Mesendoderm (in vitro differentiated cells): ENCODE measurements at regions not wholly inside any gene's neighbourhood (a gene's known extent, or its start where the extent isn't known, plus 50 kb on each side); places are given as distances from the start of the nearest gene placed in this dataset.

Experiments
- DNase-seq: peaks from one replicate; pipeline ENCODE4 v3.0.0; 2013
- H2AK5ac ChIP-seq: 2 replicates; pipeline ENCODE4 v1.6.1; 2013; ENCODE audit warnings: low read length, inconsistent platforms
- H2BK120ac ChIP-seq: 2 replicates; pipeline ENCODE4 v1.6.1; 2013; ENCODE audit warnings: low read depth, mild to moderate bottlenecking, low read length, moderate library complexity, mixed read lengths
- H2BK15ac ChIP-seq: replicated peaks from 2 replicates; pipeline ENCODE4 v1.6.1; 2013; ENCODE audit warnings: low read depth, mild to moderate bottlenecking, moderate library complexity
- H2BK5ac ChIP-seq: 2 replicates; pipeline ENCODE4 v1.6.1; 2013; ENCODE audit warnings: low read length, inconsistent platforms
- H3K18ac ChIP-seq: 2 replicates; pipeline ENCODE4 v1.6.1; 2013; ENCODE audit warnings: mild to moderate bottlenecking, low read length, mixed read lengths
- H3K23ac ChIP-seq: one replicate; pipeline ENCODE4 v1.6.1; 2013; ENCODE audit warnings: low read length
- H3K27ac ChIP-seq: 2 replicates; pipeline ENCODE4 v1.5.1; 2013; ENCODE audit warnings: low read depth, mild to moderate bottlenecking, inconsistent platforms, low read length, moderate library complexity
- H3K27me3 ChIP-seq: 2 replicates; pipeline ENCODE4 v1.6.1; 2013; ENCODE audit warnings: low read length, control low read depth, mild to moderate bottlenecking, inconsistent platforms; ENCODE audit not compliant: insufficient read depth, poor library complexity
- H3K36me3 ChIP-seq: 2 replicates; pipeline ENCODE4 v1.6.1; 2013; ENCODE audit warnings: low read length, inconsistent platforms; ENCODE audit not compliant: control insufficient read depth, insufficient read depth
- H3K4ac ChIP-seq: one replicate; pipeline ENCODE4 v1.6.1; 2013; ENCODE audit warnings: low read depth, mild to moderate bottlenecking, low read length, moderate library complexity
- H3K4me1 ChIP-seq: 2 replicates; pipeline ENCODE4 v1.6.1; 2013; ENCODE audit warnings: low read depth, low read length, inconsistent platforms; ENCODE audit not compliant: control insufficient read depth
- H3K4me2 ChIP-seq: 2 replicates; pipeline ENCODE4 v1.6.1; 2013; ENCODE audit warnings: low read length
- H3K4me3 ChIP-seq: 2 replicates; pipeline ENCODE4 v1.5.1; 2013; ENCODE audit warnings: mild to moderate bottlenecking, low read length
- H3K56ac ChIP-seq: one replicate; pipeline ENCODE4 v1.6.1; 2013; ENCODE audit warnings: low read length
- H3K79me1 ChIP-seq: 2 replicates; pipeline ENCODE4 v1.6.1; 2013; ENCODE audit warnings: low read length, inconsistent platforms
- H3K79me2 ChIP-seq: 2 replicates; pipeline ENCODE4 v1.6.1; 2013; ENCODE audit warnings: mild to moderate bottlenecking, low read length; ENCODE audit not compliant: control insufficient read depth, insufficient read depth
- H3K9ac ChIP-seq: 2 replicates; pipeline ENCODE4 v1.6.1; 2013; ENCODE audit warnings: low read length, inconsistent platforms
- H4K5ac ChIP-seq: one replicate; pipeline ENCODE4 v1.6.1; 2013; ENCODE audit warnings: low read length
- H4K8ac ChIP-seq: one replicate; pipeline ENCODE4 v1.6.1; 2013; ENCODE audit warnings: low read depth, mild to moderate bottlenecking, control low read depth, low read length, moderate library complexity
- WGBS: extraction: QIAGEN DNeasy Blood & Tissue Kit; methylation state at CpG from one replicate; pipeline ENCODE4 v1.1.7; 2013; ENCODE audit warnings: low lambda C conversion rate, missing lambda C conversion rate; ENCODE audit not compliant: insufficient coverage; ENCODE audit errors: extremely low coverage; 5-methylcytosine and 5-hydroxymethylcytosine counted together

DNA sequence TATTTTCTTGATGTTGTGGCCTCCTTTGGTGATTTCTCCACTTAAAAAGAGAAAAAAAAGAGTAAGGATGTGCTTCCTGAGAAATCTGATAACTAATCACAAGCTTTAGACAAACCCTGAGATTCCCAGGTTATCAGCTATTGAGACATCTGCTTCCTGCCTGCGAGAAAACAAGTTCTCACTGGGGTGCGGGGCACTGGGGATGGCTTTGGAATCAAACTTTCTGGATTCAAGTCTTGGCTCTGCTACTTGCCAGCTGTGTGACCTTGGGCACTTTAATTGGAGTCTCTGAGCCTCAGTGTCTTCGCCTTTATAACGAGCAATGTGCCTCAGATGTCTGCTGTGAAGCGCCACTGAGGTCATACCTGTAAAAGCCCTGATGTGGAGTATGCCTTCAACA is 152.5 kb upstream of the NAV2 start:
- Histone ChIP-seq H3K9ac (no peak overlapping the region), H3K4me2 (no peak overlapping the region), H3K4me1 (peaks cover 4% of the 10 kb centered on the region), H3K79me2 (no peaks in the 10 kb centered on the region), H3K23ac (no peak overlapping the region), H3K4ac (no peak overlapping the region), H3K18ac (no peak overlapping the region), H3K56ac (no peak overlapping the region), H3K79me1 (no peaks in the 10 kb centered on the region), H2BK120ac (no peak overlapping the region), H3K4me3 (no peak overlapping the region), H3K27me3 (no peaks in the 10 kb centered on the region), H4K8ac (no peak overlapping the region), H2BK5ac (no peak overlapping the region), H3K27ac (no peak overlapping the region), H2AK5ac (no peak overlapping the region), H4K5ac (no peak overlapping the region), H3K36me3 (no peaks in the 10 kb centered on the region), H2BK15ac (no peak overlapping the region)
- no CpG with 5 or more reads among the region's 5 CpGs for whole genome bisulfite sequencing
- peak; percentile 78 for DNase-seq

DNA sequence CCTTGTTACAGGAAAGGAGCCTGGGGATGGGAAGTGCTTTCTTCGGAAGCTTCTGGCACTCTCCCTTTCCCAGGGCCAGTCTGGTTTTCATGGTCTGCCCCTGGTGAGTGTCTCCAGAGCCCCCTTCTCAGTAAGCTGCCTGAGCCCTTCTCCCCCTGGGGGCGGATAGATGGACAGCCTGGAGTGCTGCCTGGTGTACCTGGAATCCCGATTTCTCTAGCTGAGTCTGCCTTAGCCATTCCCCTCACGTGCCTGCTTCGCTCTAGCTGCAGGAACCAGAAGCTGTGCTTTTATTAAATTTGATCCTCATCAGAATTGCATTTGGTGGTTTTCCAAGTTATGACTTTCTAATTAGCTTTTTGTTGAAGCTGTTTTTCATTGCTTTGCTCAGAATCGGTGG is 152.9 kb upstream of the NAV2 start:
- Histone ChIP-seq H3K36me3 (no peaks in the 10 kb centered on the region), H3K79me2 (no peaks in the 10 kb centered on the region), H2BK15ac (no peak overlapping the region), H2BK120ac (no peak overlapping the region), H3K9ac (peak overlapping the region; percentile 11), H3K4ac (peak overlapping the region; percentile 17), H2BK5ac (peak overlapping the region; percentile 73), H4K8ac (no peak overlapping the region), H3K56ac (peak overlapping the region; percentile 74), H3K27me3 (no peaks in the 10 kb centered on the region), H3K4me1 (peaks cover 4% of the 10 kb centered on the region), H3K4me2 (no peak overlapping the region), H2AK5ac (no peak overlapping the region), H3K79me1 (no peaks in the 10 kb centered on the region), H3K18ac (peak overlapping the region; percentile 13), H3K4me3 (no peak overlapping the region), H3K23ac (no peak overlapping the region), H4K5ac (no peak overlapping the region), H3K27ac (no peak overlapping the region)
- DNase-seq: peak; percentile 65
- WGBS: no CpG with 5 or more reads among the region's 6 CpGs

DNA sequence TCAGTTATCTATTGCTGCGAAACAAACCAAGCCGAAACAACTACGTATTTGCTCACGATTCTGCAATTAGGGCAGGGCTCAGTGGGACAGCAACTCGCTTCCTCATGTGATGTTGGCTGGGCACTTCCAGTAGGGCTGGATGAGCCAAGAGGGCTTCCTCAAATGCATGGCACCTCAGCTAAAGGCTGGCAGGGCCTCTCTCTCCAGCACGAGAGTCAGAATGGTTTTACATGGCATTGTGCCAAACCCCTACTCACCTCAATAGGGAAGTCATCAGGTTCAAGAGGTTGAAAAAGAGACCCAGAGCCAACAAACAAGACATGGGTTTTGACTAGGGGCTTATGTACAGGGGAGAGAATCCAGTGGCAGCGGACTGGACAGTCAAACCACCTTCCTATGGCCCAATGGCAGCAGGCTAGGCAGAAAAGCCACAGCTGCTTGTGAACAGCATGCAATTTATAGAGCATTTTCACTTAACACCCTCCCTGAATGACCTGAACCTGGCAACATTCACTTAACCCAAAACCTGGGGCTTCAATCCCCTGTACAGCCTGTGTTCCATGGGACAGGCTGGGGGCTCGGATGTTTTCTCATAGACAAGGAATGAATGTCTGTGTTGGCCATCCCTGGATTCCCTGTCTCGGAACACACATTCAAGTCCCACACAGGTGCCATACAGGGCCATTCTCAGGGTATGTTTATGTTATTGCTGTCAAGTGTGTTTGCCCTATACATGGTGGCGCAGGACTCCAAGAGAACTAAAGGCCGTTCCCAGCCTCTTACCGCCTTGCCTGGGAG is 154.2 kb upstream of the NAV2 start:
- Histone ChIP-seq H3K4ac (no peak overlapping the region), H3K27ac (no peak overlapping the region), H2BK120ac (no peak overlapping the region), H3K18ac (peak overlapping the region; percentile 4), H4K8ac (no peak overlapping the region), H4K5ac (no peak overlapping the region), H3K23ac (no peak overlapping the region), H3K9ac (no peak overlapping the region), H3K79me1 (no peaks in the 10 kb centered on the region), H3K4me1 (peaks cover 4% of the 10 kb centered on the region), H3K4me3 (no peak overlapping the region), H2BK15ac (no peak overlapping the region), H3K36me3 (no peaks in the 10 kb centered on the region), H3K27me3 (no peaks in the 10 kb centered on the region), H3K4me2 (no peak overlapping the region), H2BK5ac (peak overlapping the region; percentile 35), H3K56ac (peak overlapping the region; percentile 20), H3K79me2 (no peaks in the 10 kb centered on the region), H2AK5ac (no peak overlapping the region)
- DNase-seq: no peak
- no CpG with 5 or more reads among the region's 12 CpGs for WGBS

DNA sequence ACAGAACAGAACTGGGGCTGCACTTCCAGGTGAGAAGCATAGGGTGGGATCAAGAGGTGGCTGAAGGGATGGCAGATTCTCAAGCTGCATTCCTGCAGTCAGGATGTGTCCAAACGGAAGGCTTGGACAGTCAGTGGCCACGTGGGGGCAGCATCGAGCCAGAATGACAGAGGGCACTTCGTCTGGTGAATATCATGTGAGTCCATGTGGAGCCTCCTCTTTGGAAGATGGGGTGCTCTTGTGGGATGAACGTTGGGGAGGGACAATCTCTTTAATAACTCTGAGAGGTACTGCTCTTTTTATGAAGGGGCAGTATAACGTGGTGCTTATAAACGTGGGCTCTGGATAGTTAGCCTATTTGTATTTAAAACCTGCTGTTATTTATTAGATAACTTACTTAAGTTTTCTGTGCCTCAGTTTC is 154.9 kb upstream of the NAV2 start:
- no peak overlapping the region for H3K4me3 ChIP-seq
- H2BK15ac ChIP-seq: no peak overlapping the region
- no peak overlapping the region for H2AK5ac ChIP-seq
- no CpG with 5 or more reads among the region's 7 CpGs for WGBS
- H3K36me3 ChIP-seq: no peaks in the 10 kb centered on the region
- H4K8ac ChIP-seq: no peak overlapping the region
- H3K18ac ChIP-seq: no peak overlapping the region
- no peaks in the 10 kb centered on the region for H3K27me3 ChIP-seq
- H3K4me2 ChIP-seq: no peak overlapping the region
- peak; percentile 93 for DNase-seq
- no peak overlapping the region for H2BK5ac ChIP-seq
- no peak overlapping the region for H3K27ac ChIP-seq
- H3K9ac ChIP-seq: no peak overlapping the region
- H3K79me1 ChIP-seq: no peaks in the 10 kb centered on the region
- H3K4ac ChIP-seq: no peak overlapping the region
- H3K56ac ChIP-seq: no peak overlapping the region
- no peak overlapping the region for H4K5ac ChIP-seq
- H3K23ac ChIP-seq: no peak overlapping the region
- peaks cover 7% of the 10 kb centered on the region for H3K4me1 ChIP-seq
- no peaks in the 10 kb centered on the region for H3K79me2 ChIP-seq
- no peak overlapping the region for H2BK120ac ChIP-seq

DNA sequence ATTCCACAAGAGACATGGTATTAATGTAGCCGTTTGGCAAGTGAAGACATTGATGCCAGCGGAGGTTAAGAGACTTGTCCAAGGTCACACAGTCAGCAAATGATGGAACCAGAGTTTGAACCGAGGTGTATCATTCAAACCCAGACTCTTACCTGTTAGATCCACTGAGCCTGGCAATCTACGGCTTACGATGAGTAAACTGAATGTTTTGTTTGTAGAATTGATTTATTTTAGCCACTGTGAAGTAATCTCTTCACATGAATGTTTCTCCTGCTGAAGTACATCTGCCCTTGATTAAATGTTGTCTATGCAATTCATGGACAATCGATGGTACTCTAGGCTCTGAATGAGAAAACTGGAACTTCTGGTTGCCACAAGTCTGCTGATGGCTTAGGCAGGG is 155.5 kb upstream of the NAV2 start:
- H3K9ac ChIP-seq: no peak overlapping the region
- H3K36me3 ChIP-seq: no peaks in the 10 kb centered on the region
- no CpG with 5 or more reads among the region's 6 CpGs for WGBS
- no peak overlapping the region for H3K23ac ChIP-seq
- no peaks in the 10 kb centered on the region for H3K27me3 ChIP-seq
- no peak overlapping the region for H3K18ac ChIP-seq
- H3K4me2 ChIP-seq: no peak overlapping the region
- no peak overlapping the region for H3K4ac ChIP-seq
- no peak overlapping the region for H3K56ac ChIP-seq
- H2BK120ac ChIP-seq: no peak overlapping the region
- peaks cover 7% of the 10 kb centered on the region for H3K4me1 ChIP-seq
- no peak overlapping the region for H4K8ac ChIP-seq
- no peaks in the 10 kb centered on the region for H3K79me2 ChIP-seq
- H3K79me1 ChIP-seq: no peaks in the 10 kb centered on the region
- no peak overlapping the region for H2BK15ac ChIP-seq
- no peak overlapping the region for H3K4me3 ChIP-seq
- H4K5ac ChIP-seq: no peak overlapping the region
- no peak for DNase-seq
- no peak overlapping the region for H2AK5ac ChIP-seq
- H2BK5ac ChIP-seq: no peak overlapping the region
- H3K27ac ChIP-seq: no peak overlapping the region

DNA sequence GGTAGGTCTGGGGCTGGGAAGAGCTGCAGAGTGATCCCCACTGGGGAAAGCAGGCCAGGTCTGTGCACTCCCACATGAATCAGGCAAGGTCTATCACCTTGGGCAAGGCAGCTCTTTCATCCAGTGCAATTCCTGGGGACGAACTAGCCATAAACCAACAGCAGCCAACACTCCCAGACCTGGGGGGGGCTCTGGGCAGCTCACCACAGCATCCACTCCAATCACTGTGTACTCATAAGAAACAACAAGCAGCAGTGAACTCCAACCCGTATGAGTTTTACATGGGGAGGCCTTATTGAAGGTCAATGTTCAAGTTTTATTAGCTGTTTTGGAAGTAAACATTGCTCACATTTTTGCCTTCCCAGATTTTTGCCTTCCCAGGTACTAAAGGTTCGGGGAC is 157.4 kb upstream of the NAV2 start:
- H3K36me3 ChIP-seq: no peaks in the 10 kb centered on the region
- H3K4me1 ChIP-seq: peaks cover 5% of the 10 kb centered on the region
- no peak overlapping the region for H3K27ac ChIP-seq
- no peak overlapping the region for H4K5ac ChIP-seq
- no CpG with 5 or more reads among the region's 3 CpGs for WGBS
- no peak overlapping the region for H4K8ac ChIP-seq
- no peak overlapping the region for H3K9ac ChIP-seq
- H2AK5ac ChIP-seq: no peak overlapping the region
- H3K79me2 ChIP-seq: no peaks in the 10 kb centered on the region
- H2BK15ac ChIP-seq: no peak overlapping the region
- no peaks in the 10 kb centered on the region for H3K79me1 ChIP-seq
- no peak overlapping the region for H3K23ac ChIP-seq
- no peak overlapping the region for H3K18ac ChIP-seq
- DNase-seq: no peak
- H3K56ac ChIP-seq: peak overlapping the region; percentile 10
- no peaks in the 10 kb centered on the region for H3K27me3 ChIP-seq
- H2BK120ac ChIP-seq: no peak overlapping the region
- H3K4me3 ChIP-seq: no peak overlapping the region
- H3K4me2 ChIP-seq: no peak overlapping the region
- H2BK5ac ChIP-seq: no peak overlapping the region
- H3K4ac ChIP-seq: no peak overlapping the region
